Left renal cortex interstitium (tissue), 4 donors: ENCODE measurements at regions not wholly inside any gene's neighbourhood (a gene's known extent, or its start where the extent isn't known, plus 50 kb on each side); places are given as distances from the start of the nearest gene placed in this dataset.

Experiments used
- DNase-seq, 4 donors: peaks; one replicate each; pipeline ENCODE4 v3.0.0-alpha.2; 2013; ENCODE audit warnings: low read depth in 4 of 4, low spot score in 2 of 4, missing footprints in 1 of 4

- DNase-seq: no peak
These were observed 63.7 kb downstream of the SPCS3 start for GRCh38 chr4:176383273-176384077.

GRCh38 chr4:176385601-176386000 lies 65.8 kb downstream of the SPCS3 start:
- DNase-seq: no peak

- no peak for DNase-seq
These were observed 67.8 kb downstream of the SPCS3 start for GRCh38 chr4:176387571-176387970.

GRCh38 chr4:176393306-176394013 lies 73.7 kb downstream of the SPCS3 start:
- DNase-seq: peak in 1 of 4 donors; percentile 5

GRCh38 chr4:176400816-176401461 lies 81.2 kb downstream of the SPCS3 start:
- DNase-seq: no peak

GRCh38 chr4:176404621-176405020 lies 84.9 kb downstream of the SPCS3 start:
- DNase-seq: no peak

- no peak for DNase-seq
These were observed 86.5 kb downstream of the SPCS3 start for GRCh38 chr4:176406297-176406696.

GRCh38 chr4:176406736-176407135 lies 87.0 kb downstream of the SPCS3 start:
- DNase-seq: no peak

- DNase-seq: no peak
These were observed 89.9 kb downstream of the SPCS3 start for GRCh38 chr4:176409627-176410026.

- no peak for DNase-seq
These were observed 93.4 kb downstream of the SPCS3 start for GRCh38 chr4:176413171-176413570.

GRCh38 chr4:176422001-176422400 lies 102.2 kb downstream of the SPCS3 start:
- DNase-seq: no peak

- no peak for DNase-seq
These were observed 102.7 kb downstream of the SPCS3 start for GRCh38 chr4:176422511-176422910.

- DNase-seq: no peak
These were observed 105.3 kb downstream of the SPCS3 start for GRCh38 chr4:176425035-176425434.

GRCh38 chr4:176432811-176433540 lies 113.2 kb downstream of the SPCS3 start:
- DNase-seq: no peak

- DNase-seq: no peak
These were observed 114.2 kb downstream of the SPCS3 start for GRCh38 chr4:176433983-176434382.

- no peak for DNase-seq
These were observed 116.1 kb downstream of the SPCS3 start for GRCh38 chr4:176435901-176436292.

- no peak for DNase-seq
These were observed 116.7 kb downstream of the SPCS3 start for GRCh38 chr4:176436293-176436973.

- no peak for DNase-seq
These were observed 118.0 kb downstream of the SPCS3 start for GRCh38 chr4:176437756-176438155.

- no peak for DNase-seq
These were observed 118.6 kb downstream of the SPCS3 start for GRCh38 chr4:176438401-176438800.

- DNase-seq: no peak
These were observed 119.8 kb downstream of the SPCS3 start for GRCh38 chr4:176439611-176440010.
